Fibroblast of lung (primary cell): ENCODE measurements at regions not wholly inside any gene's neighbourhood (a gene's known extent, or its start where the extent isn't known, plus 50 kb on each side); places are given as distances from the start of the nearest gene placed in this dataset.

Source experiments
- EZH2 ChIP-seq: IDR thresholded peaks from 2 replicates; pipeline ENCODE4 v1.5.1; 2012; ENCODE audit warnings: low read length, control low read depth, mild to moderate bottlenecking; ENCODE audit errors: missing control alignments
- TF ChIP-seq, protein P1 (sequence below), 2 donors: IDR thresholded peaks in 1 of 2; conservative IDR thresholded peaks in 1 of 2; 1 replicate in 1 of 2; 2 replicates in 1 of 2; pipeline ENCODE4 v1.5.1; 2011 to 2012; ENCODE audit warnings: low read length in 2 of 2, control low read depth in 1 of 2, inconsistent platforms in 1 of 2, low read depth in 1 of 2, mild to moderate bottlenecking in 1 of 2

DNA sequence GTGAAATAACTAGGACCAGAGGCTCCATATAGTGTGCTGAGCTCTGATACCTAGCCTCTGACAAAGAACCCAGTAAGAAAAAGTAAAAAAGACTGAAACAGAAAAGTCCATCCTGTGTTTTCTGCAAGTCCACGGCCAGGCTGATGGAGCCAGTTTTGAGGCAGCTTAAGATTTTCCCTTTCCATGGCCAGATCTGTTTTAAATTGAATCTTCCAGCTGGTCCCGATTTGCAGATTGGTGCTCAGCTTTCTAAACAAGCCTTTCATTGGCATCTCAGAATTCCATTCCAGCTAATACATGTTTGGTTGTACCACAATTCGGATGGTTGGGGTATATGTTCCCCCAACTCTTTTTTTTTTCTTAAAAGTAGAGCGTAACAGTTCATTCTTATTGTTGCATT lies 152.0 kb downstream of the DACT1 start:
- TF ChIP-seq, protein P1, sequence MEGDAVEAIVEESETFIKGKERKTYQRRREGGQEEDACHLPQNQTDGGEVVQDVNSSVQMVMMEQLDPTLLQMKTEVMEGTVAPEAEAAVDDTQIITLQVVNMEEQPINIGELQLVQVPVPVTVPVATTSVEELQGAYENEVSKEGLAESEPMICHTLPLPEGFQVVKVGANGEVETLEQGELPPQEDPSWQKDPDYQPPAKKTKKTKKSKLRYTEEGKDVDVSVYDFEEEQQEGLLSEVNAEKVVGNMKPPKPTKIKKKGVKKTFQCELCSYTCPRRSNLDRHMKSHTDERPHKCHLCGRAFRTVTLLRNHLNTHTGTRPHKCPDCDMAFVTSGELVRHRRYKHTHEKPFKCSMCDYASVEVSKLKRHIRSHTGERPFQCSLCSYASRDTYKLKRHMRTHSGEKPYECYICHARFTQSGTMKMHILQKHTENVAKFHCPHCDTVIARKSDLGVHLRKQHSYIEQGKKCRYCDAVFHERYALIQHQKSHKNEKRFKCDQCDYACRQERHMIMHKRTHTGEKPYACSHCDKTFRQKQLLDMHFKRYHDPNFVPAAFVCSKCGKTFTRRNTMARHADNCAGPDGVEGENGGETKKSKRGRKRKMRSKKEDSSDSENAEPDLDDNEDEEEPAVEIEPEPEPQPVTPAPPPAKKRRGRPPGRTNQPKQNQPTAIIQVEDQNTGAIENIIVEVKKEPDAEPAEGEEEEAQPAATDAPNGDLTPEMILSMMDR (conservative IDR thresholded peaks at IDR 0.05 in 1 of 2, IDR thresholded peaks at IDR 0.05 in 1 of 2; ENCODE audit: low read depth in 1 of 2, low read length in 2 of 2) = no peak
- no peak for TF ChIP-seq EZH2
